NCI-H69 (cell line): ENCODE measurements at regions not wholly inside any gene's neighbourhood (a gene's known extent, or its start where the extent isn't known, plus 50 kb on each side); places are given as distances from the start of the nearest gene placed in this dataset.

ENCODE experiments used
- DNase-seq: peaks from one replicate; lab custom pipeline; 2025; lab: John Stamatoyannopoulos, UW

DNA sequence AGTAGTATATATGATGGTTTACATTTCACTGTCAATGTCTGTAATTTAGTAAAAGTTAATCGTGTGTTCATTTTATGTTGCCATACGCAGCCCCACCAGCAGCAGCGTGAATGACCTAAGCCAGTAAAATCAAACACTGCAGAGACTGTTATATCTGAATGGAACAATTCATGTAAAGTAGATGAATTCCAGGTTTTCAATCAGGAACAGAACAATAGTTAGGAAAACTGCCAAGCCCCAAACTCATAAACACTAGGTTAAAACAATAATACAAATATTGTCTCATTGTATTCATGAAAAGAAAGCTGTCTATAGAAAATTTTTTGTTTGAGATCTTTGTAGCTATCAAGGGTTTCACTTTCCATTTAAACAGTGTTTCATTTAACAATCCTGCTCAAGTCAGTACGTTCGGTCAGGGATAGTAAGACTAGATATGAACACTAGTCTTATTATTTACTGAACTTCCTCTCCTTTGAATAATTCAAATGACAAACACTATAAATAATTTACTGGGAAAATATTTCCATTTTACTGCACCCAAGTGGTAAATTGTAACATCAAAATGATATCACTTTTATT is 256.8 kb upstream of the FLRT2 start:
- no peak for DNase-seq

- DNase-seq: no peak
Observed at GRCh38 chr14:85273952-85274351, 256.0 kb upstream of the FLRT2 start.

GRCh38 chr14:85276161-85276978 is 253.6 kb upstream of the FLRT2 start:
- no peak for DNase-seq

DNA sequence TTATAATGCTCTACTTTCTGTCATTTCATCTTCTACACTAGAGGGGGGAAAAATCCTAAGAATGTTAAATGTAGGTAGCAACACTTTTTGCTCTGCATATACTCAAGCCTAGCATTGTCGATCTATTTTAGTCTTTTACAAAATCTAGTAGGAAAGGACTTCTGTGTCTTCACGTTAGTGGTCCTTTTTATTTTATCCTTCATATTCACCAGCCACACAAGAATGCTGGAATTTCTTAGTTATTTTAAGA is 253.0 kb upstream of the FLRT2 start:
- DNase-seq: no peak

GRCh38 chr14:85279407-85279806 is 250.5 kb upstream of the FLRT2 start:
- DNase-seq: no peak

- DNase-seq: no peak
Observed at GRCh38 chr14:85280074-85280473, 249.9 kb upstream of the FLRT2 start.

GRCh38 chr14:85281921-85282320 is 248.0 kb upstream of the FLRT2 start:
- DNase-seq: peak; percentile 15

- DNase-seq: no peak
Observed at GRCh38 chr14:85288041-85288440, 241.9 kb upstream of the FLRT2 start.

GRCh38 chr14:85291731-85292130 is 238.2 kb upstream of the FLRT2 start:
- DNase-seq: no peak

- no peak for DNase-seq
Observed at GRCh38 chr14:85293612-85294234, 236.2 kb upstream of the FLRT2 start.

DNA sequence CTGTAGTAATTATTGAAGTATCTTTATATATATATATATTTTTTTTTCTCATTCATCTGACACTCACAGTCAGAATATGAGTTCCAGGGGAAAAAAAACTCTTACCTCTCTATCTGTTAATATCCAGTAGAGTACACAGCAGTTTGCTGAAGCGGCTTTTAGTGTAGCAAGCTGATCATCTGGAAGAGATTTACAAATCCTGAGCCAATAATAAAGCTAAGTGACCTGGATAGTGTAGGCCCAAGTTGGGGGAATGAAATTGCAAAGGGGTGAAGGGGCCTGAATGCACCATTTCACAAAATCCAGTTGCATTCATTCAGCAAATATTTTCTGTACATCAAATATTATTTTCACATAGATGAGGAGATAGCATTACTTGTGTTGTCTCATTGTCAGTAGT is 234.6 kb upstream of the FLRT2 start:
- DNase-seq: no peak

DNA sequence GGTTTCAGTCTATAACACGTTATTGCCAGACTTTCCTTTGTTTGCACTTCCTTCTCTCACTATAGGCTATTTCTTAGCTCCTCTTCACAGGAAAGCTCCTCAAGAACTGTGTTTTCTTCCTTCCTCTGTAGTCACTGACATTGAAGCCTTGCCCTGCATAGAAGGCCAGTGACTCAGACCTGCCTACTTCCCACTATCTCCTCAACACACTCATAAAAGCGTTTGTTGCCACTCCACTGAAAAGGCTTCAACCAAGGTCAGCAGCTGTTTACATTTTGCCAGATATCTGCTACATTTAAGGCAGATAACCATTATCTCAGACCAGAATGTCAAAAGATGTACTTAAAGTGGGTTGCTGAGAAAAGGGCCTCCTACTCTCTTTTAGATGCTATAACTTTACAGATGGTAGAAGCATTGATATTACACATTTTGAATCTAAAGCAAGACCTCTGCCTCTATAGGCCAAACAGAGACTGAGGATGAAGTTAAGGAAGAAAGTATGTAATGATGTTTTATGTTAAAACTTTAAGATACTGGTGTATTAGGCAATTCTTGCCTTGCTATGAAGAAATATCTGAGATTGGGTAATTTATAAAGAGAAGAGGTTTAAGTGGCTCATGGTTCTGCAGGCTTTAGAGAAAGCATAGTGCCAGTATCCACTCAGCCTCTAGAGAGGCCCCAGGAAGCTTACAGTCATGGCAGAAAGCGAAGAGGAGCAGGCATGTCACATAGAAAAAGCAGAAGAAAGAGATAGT is 233.3 kb upstream of the FLRT2 start:
- peak; percentile 16 for DNase-seq

- no peak for DNase-seq
Observed at GRCh38 chr14:85300107-85300506, 229.8 kb upstream of the FLRT2 start.

DNA sequence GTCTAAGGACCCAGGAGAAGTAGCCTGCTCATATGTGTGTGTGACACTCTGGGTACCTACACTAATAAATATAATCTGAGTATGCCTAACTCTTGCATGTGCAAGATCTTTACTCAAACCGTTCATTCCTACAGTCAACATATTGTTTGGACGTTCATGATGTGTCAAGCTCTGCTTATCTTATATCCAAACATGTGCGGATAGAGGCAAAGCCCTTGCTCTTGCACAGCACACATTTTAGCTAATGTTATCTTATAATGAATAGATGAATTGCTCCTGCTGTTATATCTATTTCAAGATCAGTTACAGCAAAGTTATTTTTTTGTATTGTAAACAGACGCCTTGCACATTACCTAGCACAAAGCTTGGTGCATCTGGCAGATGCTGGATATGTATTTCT is 228.4 kb upstream of the FLRT2 start:
- DNase-seq: peak; percentile 33

- no peak for DNase-seq
Observed at GRCh38 chr14:85306024-85306423, 223.9 kb upstream of the FLRT2 start.

- no peak for DNase-seq
Observed at GRCh38 chr14:85308531-85309300, 221.2 kb upstream of the FLRT2 start.

DNA sequence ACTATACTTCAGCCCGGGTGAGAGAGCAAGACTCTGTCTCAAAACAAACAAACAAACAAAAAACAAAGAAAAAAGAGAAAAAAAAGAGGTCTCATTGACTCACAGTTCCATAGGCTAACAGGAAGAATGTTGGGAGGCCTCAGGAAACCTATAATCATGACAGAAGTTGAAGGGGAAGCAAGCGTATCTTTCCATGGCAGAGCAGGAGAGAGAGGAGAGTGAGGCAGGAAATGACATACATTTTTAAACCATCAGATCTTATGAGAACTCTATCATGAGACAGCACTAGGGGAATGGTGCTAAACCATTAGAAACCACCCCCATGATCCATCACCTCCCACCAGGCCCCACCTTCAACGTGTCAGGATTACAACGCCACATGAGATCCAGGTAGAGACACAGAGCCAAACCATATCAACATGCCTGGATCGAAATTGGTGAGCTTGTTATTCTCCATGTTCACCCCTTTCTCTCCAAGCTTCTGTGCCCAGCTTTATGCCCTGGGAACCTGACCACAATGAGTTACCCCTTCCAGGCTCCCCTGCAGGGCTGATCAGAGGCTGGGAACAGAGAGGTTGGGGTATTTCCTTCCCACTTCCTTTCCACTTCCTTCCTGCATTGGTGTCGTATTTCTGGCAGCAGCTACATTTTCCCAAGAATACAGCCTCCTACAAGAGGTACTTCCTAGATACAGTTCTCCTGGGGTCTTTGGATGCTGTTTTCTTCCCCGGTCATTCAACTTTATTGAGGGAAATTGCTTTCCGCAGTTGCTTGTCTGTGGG is 219.3 kb upstream of the FLRT2 start:
- DNase-seq: no peak

GRCh38 chr14:85313560-85314207 is 216.3 kb upstream of the FLRT2 start:
- no peak for DNase-seq

GRCh38 chr14:85315290-85315689 is 214.7 kb upstream of the FLRT2 start:
- DNase-seq: no peak

- peak; percentile 90 for DNase-seq
Observed at GRCh38 chr14:85315733-85316290, 214.1 kb upstream of the FLRT2 start.
